ENCODE measurements at regions not wholly inside any gene's neighbourhood (a gene's known extent, or its start where the extent isn't known, plus 50 kb on each side); places are given as distances from the start of the nearest gene placed in this dataset.

DNA sequence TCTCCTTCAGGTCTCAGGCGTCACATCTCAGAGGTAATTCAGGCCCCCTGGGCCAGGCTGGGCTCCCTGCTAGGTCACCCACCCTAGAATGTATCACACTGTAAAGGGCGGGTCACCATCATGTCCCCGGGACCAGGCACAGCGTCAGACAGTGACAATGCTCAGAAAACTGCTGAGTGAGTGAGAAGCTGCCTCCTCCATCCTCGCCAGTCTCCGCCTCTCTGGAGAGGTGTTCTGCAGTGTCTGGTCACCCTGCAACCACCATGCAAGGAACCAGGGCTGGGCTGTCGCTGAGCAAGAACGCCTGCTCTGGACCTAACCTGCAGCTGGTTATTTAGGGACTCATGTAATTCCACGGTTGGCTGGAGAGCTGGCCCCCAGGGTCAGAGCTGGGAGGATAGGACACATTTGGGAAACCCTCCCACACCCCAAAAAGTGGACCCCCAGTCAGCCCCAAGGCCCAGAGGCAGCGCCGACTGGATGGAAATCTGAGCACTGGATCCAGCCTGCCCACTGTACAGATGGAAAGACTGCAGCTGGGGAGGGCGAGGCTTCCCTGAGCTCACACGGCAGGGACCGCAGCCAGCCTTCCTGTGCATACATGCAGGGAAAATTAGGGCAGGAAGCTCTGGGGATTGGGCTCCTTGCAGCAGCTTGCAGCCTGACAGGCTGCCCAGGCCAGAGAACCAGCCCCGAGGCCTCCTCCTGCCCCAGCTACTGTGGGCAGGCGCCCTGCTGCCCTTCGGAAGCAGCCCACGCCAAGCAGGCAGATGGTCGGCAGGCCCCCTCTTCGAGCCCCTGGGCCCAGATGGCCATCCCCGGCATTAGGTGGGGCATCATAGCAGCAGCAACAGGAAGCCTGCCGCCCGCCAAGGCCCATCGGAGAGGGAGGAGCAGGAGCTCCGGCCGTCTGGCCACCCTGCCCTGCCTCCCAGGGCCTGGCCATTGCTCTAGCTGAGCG is 105.4 kb upstream of the ZMIZ1 start:
- DNase-seq = no peak

DNA sequence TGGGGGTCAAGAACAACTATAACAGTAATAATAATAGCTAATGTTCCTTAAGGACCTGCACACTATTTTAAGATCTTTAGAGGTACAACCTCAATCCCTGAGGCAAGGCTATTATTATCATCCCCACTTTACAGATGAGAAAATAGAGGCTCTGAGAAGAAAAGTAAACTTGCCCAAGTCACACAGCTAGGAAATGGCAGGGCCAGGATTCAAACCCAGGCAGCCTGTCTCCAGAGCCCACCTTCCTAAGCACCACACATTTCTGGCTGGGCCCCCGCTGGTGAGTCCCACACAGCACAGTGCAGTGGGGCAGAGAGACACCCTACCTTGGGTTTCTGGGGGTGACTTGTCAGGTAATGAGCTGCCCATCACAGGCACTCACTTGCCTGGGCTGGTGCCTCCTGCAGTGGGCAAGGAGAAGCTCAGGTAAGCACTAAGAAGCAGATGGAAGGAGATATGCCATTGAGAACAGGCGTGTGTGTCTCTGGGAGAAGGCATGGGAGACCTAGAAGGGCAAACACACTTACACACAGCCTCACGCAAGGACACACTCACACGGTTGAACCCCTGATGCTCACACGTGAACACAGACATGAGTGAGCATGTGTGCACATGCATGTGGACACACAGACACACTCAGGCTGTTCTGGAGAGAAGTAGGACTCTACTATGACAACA is 104.4 kb upstream of the ZMIZ1 start:
- no peak for DNase-seq

- DNase-seq = no peak
Measured at GRCh38 chr10:78964952-78965633, 103.7 kb upstream of the ZMIZ1 start.

DNA sequence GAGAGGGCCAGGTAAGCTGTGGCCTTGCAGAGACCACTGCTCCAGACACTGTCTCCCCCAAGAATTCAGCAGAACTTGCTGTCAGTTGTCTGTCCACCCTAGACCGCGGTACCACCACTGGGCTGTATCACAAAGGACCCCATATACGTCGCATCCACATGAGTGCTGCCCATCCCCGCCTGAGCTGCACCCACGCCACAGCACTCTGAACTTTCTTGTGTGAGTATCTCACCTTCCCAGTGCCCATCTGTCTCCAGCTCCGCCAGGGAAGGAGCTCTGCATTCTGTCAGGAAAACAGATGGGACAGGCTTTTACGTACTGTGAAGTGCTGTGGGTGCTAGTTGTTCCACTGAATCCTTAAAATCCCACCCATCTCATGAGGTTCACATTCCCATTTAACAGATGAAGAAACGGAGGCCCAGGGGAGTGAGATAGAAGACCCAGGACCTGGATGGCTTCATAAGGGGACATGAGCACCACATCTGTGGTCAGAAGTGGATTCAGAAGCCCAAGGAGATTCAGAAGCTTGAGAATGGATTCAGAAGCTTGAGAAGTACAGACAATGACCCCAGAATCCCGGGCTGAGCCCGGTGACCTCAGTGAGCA is 102.5 kb upstream of the ZMIZ1 start:
- DNase-seq = no peak

GRCh38 chr10:78966844-78967488 is 101.8 kb upstream of the ZMIZ1 start:
- DNase-seq = no peak

- DNase-seq = no peak
Measured at GRCh38 chr10:78968300-78968942, 100.3 kb upstream of the ZMIZ1 start.

DNA sequence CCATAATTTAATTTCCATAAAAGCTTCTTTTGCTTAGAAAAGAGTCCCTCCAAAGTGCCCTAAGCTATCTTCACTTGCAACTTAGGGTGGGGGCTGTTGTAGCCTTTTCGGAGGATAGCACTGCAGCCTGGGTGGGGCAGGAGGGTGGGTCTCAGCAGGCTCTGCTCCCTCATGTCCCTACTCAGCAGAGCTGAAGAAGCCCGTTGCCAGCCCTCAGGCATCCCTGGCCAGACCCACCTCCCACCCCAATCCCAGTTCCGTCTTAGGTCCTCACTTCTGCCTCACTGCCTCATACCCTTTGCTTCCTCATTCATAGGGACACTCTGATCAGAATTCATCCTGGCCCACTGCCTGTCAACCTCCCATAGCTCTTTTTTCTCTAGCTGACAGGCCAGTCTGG is 99.8 kb upstream of the ZMIZ1 start:
- DNase-seq = no peak

- no peak for DNase-seq
Measured at GRCh38 chr10:78969719-78970118, 99.0 kb upstream of the ZMIZ1 start.

DNA sequence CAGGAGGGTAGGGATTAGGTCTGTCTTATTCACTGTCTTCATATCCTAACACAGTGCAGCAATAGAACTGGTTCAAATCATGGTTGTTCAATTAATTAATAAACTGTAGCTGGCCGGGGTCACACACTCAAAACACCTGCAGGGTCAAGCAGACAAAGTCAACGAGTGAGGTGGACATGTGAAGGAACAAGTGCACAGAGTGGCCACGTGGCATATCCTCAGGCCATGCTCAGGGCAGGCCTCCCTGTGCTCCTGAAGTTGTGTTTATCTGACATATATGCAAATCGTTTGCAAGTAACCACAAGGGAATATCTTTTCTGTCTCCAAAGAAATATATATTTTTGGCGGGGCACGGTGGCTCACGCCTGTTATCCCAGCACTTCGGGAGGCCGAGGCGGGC is 98.5 kb upstream of the ZMIZ1 start:
- DNase-seq = no peak

DNA sequence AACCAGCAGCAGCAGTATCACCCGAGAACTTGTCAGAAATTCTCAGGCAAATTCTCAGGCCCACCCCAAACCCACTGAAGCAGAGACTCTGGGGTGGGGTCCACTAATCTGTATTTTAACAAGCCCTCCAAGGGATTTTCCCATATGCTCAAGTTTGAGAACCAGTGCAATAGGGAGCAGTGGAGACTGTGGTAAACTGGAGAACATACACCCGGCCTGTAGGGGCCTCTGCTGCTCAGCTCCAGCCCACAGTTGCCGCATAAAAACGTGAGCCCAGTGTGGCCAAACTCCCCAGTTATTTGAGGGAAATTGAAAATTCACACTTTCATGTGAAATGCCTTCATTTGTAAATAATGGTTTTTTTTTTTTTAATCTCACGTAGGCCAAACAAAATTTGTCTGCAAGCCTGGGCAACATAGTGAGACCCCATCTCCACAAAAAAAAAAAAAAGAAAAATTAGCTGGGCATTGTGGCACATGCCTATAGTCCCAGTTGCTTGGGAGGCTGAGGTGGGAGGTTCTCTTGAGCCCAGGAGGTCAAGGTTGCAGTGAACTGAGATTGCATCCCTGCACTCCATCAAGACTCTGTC is 97.6 kb upstream of the ZMIZ1 start:
- DNase-seq = no peak

DNA sequence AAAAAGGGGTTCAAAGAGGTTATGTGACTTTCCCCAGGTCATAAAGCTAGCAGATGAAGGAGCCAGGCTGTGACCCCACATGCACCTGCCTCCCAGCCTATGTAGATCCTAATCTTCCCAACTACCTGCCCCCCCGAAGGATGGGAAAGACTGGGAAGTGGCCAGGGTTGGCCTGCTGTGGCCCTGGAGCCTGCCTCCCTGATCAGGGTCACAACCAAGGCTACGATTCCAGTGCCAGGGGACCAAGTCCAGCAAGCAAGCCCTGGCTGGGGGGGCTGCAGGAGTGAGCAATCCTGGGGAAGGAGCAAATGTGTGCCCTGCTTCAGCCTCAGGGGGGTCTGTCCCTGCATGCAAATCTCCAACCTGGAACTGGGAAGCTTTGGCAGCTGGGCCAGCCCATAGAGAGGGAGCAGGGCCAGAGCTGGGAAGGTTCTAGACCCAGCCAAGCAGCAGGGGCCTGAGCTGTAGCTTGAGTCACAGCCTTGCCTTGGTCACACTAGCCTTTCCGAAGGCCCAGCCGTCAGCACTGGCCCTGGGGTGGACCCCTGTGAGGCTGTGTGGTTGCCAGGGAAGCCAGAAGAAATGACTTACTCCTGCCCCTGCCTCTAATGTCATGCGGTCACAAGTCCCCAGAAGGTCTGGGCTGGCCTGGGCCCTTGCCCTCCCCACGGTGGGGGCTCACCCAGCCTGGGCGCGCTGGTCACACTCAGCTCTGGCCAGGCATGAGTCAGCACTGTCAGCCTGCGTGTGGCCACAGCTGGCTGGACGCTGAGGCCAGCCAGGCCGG is 96.4 kb upstream of the ZMIZ1 start:
- no peak for DNase-seq

DNA sequence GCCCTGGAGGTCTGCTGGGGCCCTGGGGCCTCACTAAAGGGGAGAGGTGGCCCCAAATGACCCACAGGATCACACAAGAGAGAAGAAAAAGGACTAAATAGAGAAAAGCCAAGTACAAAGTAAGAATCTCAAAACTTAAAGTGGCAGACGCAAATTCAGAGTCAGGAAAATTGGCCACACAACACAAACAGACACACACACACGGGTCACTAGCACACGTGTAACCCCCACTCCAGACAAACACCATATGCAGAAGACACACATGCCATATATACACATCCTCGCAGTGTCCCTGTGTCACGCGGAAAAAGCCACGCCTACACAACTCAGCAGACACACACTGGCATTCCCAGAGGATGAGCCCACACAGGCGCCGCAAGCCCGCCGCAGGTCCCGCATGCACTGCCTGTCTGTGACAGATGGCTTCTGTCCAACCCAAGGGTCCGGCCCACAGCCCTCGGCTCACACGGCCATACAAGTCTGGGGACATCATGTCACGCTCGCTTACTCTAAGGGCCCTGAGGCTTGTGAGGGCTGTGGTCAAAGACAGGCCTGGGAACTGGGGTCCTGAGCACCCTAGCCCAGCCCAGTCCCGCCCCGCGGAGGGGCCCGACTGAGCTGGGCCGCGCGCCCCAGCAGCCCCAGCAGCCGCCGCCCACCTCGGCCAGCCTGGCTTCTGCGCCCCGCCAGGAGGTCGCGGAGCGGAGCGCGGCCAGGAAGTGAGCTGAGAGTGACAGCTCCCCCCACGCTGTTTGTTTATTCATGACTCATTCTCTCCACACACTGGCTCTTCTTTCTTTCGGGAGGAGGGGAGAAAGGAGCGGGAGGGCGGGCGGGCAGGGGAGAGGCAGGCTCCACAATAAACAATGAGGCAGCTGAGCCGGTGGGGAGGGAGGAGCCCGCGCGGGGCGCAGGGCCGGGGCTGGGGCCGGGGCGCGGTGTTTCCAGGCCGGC is 95.5 kb upstream of the ZMIZ1 start:
- peak; percentile 70 for DNase-seq

- peak; percentile 85 for DNase-seq
Measured at GRCh38 chr10:78973901-78974616, 94.7 kb upstream of the ZMIZ1 start.

GRCh38 chr10:78974617-78975317 is 94.0 kb upstream of the ZMIZ1 start:
- DNase-seq = peak; percentile 9

- no peak for DNase-seq
Measured at GRCh38 chr10:78975926-78976325, 92.8 kb upstream of the ZMIZ1 start.

- no peak for DNase-seq
Measured at GRCh38 chr10:78976825-78977755, 91.7 kb upstream of the ZMIZ1 start.

DNA sequence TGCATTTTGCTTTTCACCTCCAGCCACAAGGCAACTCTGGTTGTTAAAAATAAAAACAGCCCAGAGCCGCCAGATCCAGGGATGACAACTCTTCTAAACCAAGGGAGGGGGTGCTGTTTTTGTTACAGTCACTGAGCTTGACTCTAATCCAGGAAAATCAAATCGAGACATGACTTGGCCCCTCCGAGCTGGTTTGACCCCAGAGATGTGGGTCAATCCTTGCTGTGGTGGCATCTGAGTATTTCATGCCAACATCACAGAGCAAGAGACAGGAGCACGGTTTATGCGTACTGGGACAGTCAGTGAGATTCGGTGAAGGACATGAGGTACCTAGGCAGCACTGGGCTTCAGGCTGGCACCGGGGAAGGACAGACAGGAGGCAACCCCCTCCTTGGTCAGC is 88.8 kb upstream of the ZMIZ1 start:
- no peak for DNase-seq

All from NCI-H1105 (cell line).